OCI-LY3 (cell line): ENCODE measurements at regions not wholly inside any gene's neighbourhood (a gene's known extent, or its start where the extent isn't known, plus 50 kb on each side); places are given as distances from the start of the nearest gene placed in this dataset.

ENCODE experiments used
- H2AFZ ChIP-seq: fragments of 200-600, 300-600 bp; shearing (Covaris generic); 2 replicates; pipeline ENCODE4 v1.6.0; 2014; ENCODE audit warnings: antibody characterized with exemption, low read depth, low read length
- H3K27ac ChIP-seq: fragments of 200-600, 300-600 bp; sonication (generic); 2 replicates; pipeline ENCODE4 v1.5.1; 2014; ENCODE audit warnings: mild to moderate bottlenecking, low read length, moderate library complexity, mixed read lengths
- H3K27me3 ChIP-seq: fragments of 200-600, 300-600 bp; sonication (generic); 2 replicates; pipeline ENCODE4 v1.6.1; 2014; ENCODE audit warnings: low read depth, low read length, mixed read lengths
- H3K36me3 ChIP-seq: fragments of 200-600, 300-600 bp; sonication (generic); replicated peaks from 2 replicates; pipeline ENCODE3; 2014; ENCODE audit warnings: low read depth, low read length, mixed read lengths
- H3K4me1 ChIP-seq: fragments of 300-600, 200-600 bp; sonication (generic); 2 replicates; pipeline ENCODE4 v1.6.1; 2014; ENCODE audit warnings: low read length, mixed read lengths
- H3K4me2 ChIP-seq: fragments of 200-600, 300-600 bp; sonication (generic); 2 replicates; pipeline ENCODE4 v1.6.1; 2014; ENCODE audit warnings: low read length, mixed read lengths
- H3K4me3 ChIP-seq: fragments of 300-600, 200-600 bp; sonication (generic); 2 replicates; pipeline ENCODE4 v1.5.1; 2014; ENCODE audit warnings: antibody characterized with exemption, mild to moderate bottlenecking, low read length, moderate library complexity
- H3K79me2 ChIP-seq: fragments of 300-600, 200-600 bp; shearing (Covaris generic); 2 replicates; pipeline ENCODE4 v1.6.1; 2014; ENCODE audit warnings: mild to moderate bottlenecking, low read length, mixed read lengths
- H3K9ac ChIP-seq: fragments of 300-600, 200-600 bp; shearing (Covaris generic); 2 replicates; pipeline ENCODE4 v1.6.0; 2014; ENCODE audit warnings: mild to moderate bottlenecking, low read length, moderate library complexity
- H3K9me3 ChIP-seq: fragments of 200-600, 300-600 bp; shearing (Covaris generic); 2 replicates; pipeline ENCODE4 v1.6.1; 2014; ENCODE audit warnings: low read length, mixed read lengths; ENCODE audit not compliant: insufficient read depth
- H4K20me1 ChIP-seq: fragments of 200-600, 300-600 bp; sonication (generic); 2 replicates; pipeline ENCODE4 v1.6.1; 2016; ENCODE audit warnings: low read length, mixed read lengths; ENCODE audit not compliant: insufficient read depth
- CTCF ChIP-seq: fragments of 200-600, 300-600 bp; sonication (generic); IDR thresholded peaks from 2 replicates; pipeline ENCODE4 v1.5.1; 2014; ENCODE audit warnings: antibody characterized with exemption, low read length, low read depth
- EZH2phosphoT487 ChIP-seq: fragments of 200-600 bp; shearing (Covaris generic); IDR thresholded peaks from 2 replicates; pipeline ENCODE4 v1.6.1; 2018; ENCODE audit warnings: antibody characterized with exemption, mixed run types, low read depth

DNA sequence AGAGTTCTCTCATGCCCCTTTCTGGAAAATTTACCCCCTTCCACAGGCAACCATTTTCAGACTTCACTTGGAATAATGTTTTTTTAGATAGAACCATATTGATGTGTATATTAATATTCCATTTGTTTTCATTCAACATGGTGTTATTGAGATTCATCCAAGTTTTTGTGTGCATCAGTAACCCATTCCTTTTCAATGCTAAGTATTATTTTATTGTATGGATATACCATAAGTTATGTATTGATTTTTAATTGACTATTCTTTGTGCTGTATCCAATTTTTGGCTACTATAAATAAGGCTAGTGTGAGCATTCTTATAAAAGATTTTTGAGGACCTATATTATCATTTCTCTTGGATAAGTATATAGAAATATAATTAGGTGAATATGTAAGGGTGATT, 1025.7 kb downstream of the GRM8 start:
- Histone ChIP-seq H3K27me3 (no peaks in the 10 kb centered on the region), H3K36me3 (no peaks in the 10 kb centered on the region), H3K9me3 (no peaks in the 10 kb centered on the region), H3K79me2 (no peaks in the 10 kb centered on the region), H3K9ac (no peak overlapping the region), H3K4me1 (peaks cover 14% of the 10 kb centered on the region), H2AFZ (no peak overlapping the region), H4K20me1 (no peaks in the 10 kb centered on the region), H3K27ac (no peak overlapping the region), H3K4me3 (no peak overlapping the region), H3K4me2 (no peak overlapping the region)
- no peak for TF ChIP-seq CTCF
- no peak for TF ChIP-seq EZH2phosphoT487

- Histone ChIP-seq H3K27me3 (no peaks in the 10 kb centered on the region), H3K4me3 (no peak overlapping the region), H3K79me2 (no peaks in the 10 kb centered on the region), H3K4me1 (peaks cover 14% of the 10 kb centered on the region), H3K27ac (no peak overlapping the region), H3K36me3 (no peaks in the 10 kb centered on the region), H3K9ac (no peak overlapping the region), H4K20me1 (no peaks in the 10 kb centered on the region), H3K9me3 (no peaks in the 10 kb centered on the region), H3K4me2 (no peak overlapping the region), H2AFZ (peak overlapping the region; percentile 46)
- TF ChIP-seq EZH2phosphoT487 (no peak), CTCF (no peak)
Observed at GRCh38 chr7:126223729-126224128, 1029.0 kb downstream of the GRM8 start.

DNA sequence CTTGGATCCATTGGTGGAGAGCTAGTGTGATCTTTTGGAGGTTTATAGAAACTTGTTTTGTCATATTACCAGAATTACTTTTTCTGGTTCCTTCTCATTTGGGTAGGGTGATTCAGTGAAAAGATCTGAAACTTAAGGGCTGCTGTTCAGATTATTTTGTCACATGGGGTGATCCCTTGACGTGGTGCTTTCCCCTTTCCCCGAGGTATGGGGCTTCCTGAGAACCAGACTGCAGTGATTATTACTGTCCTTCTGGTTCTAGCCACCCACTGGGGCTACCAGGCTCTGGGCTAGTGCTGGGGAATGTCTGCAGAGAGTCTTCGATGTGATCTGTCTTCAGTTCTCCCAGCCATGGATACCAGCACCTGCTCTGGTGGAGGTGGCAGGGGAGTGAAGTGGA, 1030.0 kb downstream of the GRM8 start:
- Histone ChIP-seq H3K27ac (no peak overlapping the region; the same call in 1 of the 2 replicates), H3K27me3 (no peaks in the 10 kb centered on the region), H3K9me3 (no peaks in the 10 kb centered on the region), H2AFZ (peak overlapping the region; percentile 64), H3K4me3 (no peak overlapping the region), H3K36me3 (no peaks in the 10 kb centered on the region), H3K79me2 (no peaks in the 10 kb centered on the region), H3K4me2 (peak overlapping the region; percentile 9; the same call in 1 of the 2 replicates), H4K20me1 (no peaks in the 10 kb centered on the region), H3K9ac (no peak overlapping the region), H3K4me1 (peaks cover 14% of the 10 kb centered on the region)
- TF ChIP-seq EZH2phosphoT487 (no peak), CTCF (no peak)

DNA sequence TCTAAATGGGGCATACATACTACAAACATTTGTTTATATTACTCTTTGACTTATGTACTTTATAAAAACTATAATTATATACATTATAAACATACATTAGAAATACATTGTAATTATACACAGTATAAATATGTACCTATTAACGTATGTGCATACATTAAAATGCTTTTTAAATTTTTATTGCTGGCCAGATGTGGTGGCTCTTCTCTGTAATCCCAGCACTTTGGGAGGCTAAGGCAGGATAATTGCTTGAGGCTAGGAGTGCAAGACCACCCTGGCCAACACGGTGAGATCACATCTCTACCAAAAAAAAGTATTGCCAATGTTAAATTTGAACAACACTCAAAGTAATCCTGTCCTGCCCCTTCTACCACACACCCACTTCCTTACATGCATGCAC, 1037.0 kb downstream of the GRM8 start:
- TF ChIP-seq CTCF (no peak), EZH2phosphoT487 (no peak)
- no peak overlapping the region for H3K9ac ChIP-seq
- H3K4me2 ChIP-seq: no peak overlapping the region

More for the DNA sequence above, 1037.0 kb downstream of the GRM8 start:
- Histone ChIP-seq H4K20me1 (no peaks in the 10 kb centered on the region), H3K27ac (no peak overlapping the region), H3K4me1 (peaks cover 7% of the 10 kb centered on the region), H3K4me3 (no peak overlapping the region), H2AFZ (no peak overlapping the region), H3K36me3 (no peaks in the 10 kb centered on the region), H3K27me3 (no peaks in the 10 kb centered on the region), H3K9me3 (no peaks in the 10 kb centered on the region), H3K79me2 (no peaks in the 10 kb centered on the region)
